ENCODE measurements at regions not wholly inside any gene's neighbourhood (a gene's known extent, or its start where the extent isn't known, plus 50 kb on each side); places are given as distances from the start of the nearest gene placed in this dataset.

- TF ChIP-seq POLR2A (IDR thresholded peaks at IDR 0.05; ENCODE audit: low read depth, low read length) (no peak), POLR2AphosphoS5 (IDR thresholded peaks at IDR 0.05; ENCODE audit: low read depth, low read length) (no peak), TAF1 (IDR thresholded peaks at IDR 0.05; ENCODE audit: low read depth, low read length) (no peak), PAX5 (IDR thresholded peaks at IDR 0.05; ENCODE audit: insufficient read depth, low read length, severe bottlenecking) (no peak)
Measured at GRCh38 chr12:114612062-114612461, 71.9 kb downstream of the TBX3 start.

Measured in GM12891 (cell line).